ENCODE measurements at regions not wholly inside any gene's neighbourhood (a gene's known extent, or its start where the extent isn't known, plus 50 kb on each side); places are given as distances from the start of the nearest gene placed in this dataset.

- TF ChIP-seq, protein P1, sequence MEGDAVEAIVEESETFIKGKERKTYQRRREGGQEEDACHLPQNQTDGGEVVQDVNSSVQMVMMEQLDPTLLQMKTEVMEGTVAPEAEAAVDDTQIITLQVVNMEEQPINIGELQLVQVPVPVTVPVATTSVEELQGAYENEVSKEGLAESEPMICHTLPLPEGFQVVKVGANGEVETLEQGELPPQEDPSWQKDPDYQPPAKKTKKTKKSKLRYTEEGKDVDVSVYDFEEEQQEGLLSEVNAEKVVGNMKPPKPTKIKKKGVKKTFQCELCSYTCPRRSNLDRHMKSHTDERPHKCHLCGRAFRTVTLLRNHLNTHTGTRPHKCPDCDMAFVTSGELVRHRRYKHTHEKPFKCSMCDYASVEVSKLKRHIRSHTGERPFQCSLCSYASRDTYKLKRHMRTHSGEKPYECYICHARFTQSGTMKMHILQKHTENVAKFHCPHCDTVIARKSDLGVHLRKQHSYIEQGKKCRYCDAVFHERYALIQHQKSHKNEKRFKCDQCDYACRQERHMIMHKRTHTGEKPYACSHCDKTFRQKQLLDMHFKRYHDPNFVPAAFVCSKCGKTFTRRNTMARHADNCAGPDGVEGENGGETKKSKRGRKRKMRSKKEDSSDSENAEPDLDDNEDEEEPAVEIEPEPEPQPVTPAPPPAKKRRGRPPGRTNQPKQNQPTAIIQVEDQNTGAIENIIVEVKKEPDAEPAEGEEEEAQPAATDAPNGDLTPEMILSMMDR (IDR thresholded peaks at IDR 0.05; ENCODE audit: poor library complexity), result no peak
- no peak for TF ChIP-seq EZH2 (IDR thresholded peaks at IDR 0.05; ENCODE audit: borderline replicate concordance)
Measured at GRCh38 chr18:62457877-62458276, 64.9 kb upstream of the ZCCHC2 start.
